ENCODE measurements at regions not wholly inside any gene's neighbourhood (a gene's known extent, or its start where the extent isn't known, plus 50 kb on each side); places are given as distances from the start of the nearest gene placed in this dataset. TPM values are rescaled to one million over a fixed set of nuclear protein-coding genes. Genes with fewer than 3 reads are reported as not detected.

DNA sequence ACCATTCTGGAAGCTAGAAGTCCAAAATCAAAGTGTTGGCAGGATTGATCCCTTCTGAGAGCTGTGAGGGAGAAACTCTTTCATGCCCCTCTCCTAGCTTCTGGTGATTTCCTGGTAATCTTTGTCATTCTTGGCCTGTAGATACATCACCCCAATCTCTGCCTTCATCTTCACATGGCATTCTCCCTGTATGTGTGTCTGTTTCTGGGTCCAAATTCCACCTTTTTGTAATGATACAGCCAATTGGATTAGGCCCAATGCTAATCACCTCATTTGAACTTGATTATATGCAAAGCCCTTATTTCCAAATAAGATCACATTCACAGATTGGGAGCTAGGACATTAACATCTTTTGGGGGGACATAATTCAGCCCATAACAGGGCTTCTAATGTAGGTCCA lies 76.9 kb upstream of the MBIP start:
- no peaks in the 10 kb centered on the region for H3K36me3 ChIP-seq (ENCODE audit: insufficient read depth)
- no peaks in the 10 kb centered on the region for H3K4me1 ChIP-seq (ENCODE audit: insufficient read depth)
- no peak for DNase-seq (ENCODE audit: extremely low spot score)
- H3K4me3 ChIP-seq (ENCODE audit: low read depth, low read length): no peak overlapping the region
- no peak overlapping the region for H3K27ac ChIP-seq (ENCODE audit: low read depth)

DNA sequence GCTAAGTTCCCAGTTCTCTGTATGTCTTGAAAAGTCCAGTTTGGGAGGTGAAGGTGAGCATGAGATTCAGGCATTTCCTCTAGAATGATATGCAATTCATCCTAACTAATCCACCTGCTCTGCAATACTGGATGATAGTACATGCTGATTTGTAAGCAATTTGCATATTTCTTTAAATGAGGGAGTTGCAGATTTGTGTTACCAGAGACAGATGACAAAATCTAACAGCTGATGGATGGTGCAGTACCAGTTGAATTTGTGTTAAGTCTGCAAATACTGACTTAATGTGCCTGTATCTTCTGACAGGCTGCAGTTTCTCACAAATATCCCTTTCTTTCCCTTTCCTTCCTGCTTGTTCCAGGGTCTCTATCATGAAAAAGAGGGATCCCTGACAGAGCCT lies 76.4 kb upstream of the MBIP start:
- Histone ChIP-seq H3K36me3 (ENCODE audit: insufficient read depth) (no peaks in the 10 kb centered on the region), H3K4me3 (ENCODE audit: low read depth, low read length) (no peak overlapping the region), H3K27ac (ENCODE audit: low read depth) (no peak overlapping the region), H3K4me1 (ENCODE audit: insufficient read depth) (no peaks in the 10 kb centered on the region)
- DNase-seq (ENCODE audit: extremely low spot score): no peak

DNA sequence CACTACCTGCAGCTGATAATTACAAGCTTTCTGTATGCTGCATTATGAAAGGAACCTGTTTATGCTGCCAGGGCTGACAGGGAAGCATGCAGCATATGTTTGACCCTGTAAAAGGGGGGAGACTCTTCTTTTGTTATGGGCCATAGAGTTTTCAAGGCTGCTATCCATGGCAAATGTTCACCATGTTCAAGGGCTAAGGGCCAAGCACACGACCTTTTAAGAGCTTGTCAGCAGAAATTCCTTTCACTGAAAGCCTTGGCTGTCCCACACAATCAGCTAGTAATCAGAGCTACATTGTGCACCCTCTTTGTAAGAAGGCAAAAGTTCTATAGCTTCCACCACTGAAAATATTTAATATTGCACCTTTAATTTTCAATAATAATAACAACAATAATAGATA lies 74.2 kb upstream of the MBIP start:
- 13% methylated on average over 1 of the region's 1 CpG for WGBS
- Histone ChIP-seq H3K36me3 (ENCODE audit: insufficient read depth) (no peaks in the 10 kb centered on the region), H3K4me1 (ENCODE audit: insufficient read depth) (no peaks in the 10 kb centered on the region), H3K27ac (ENCODE audit: low read depth) (no peak overlapping the region), H3K4me3 (ENCODE audit: low read depth, low read length) (no peak overlapping the region)
- DNase-seq (ENCODE audit: extremely low spot score): no peak

DNA sequence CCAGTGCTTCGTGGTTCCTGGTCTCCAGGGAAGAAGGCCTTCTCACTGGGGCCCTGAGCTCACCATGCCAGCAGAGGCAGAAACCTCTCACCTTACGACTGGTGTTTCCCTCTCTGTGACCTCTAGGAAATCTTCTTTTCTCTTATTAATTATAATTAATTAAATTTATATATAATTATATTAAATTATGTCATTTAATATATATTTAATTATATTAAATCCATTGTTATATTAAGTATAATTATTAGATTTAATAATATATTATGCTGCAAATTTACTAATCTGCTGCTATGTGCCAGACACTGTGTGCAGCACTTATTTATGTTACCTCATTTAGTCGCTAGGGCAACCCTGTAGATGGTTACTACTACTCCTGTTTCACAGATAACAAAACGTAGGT lies 70.3 kb upstream of the MBIP start:
- Histone ChIP-seq H3K4me1 (ENCODE audit: insufficient read depth) (no peaks in the 10 kb centered on the region), H3K4me3 (ENCODE audit: low read depth, low read length) (no peak overlapping the region), H3K27ac (ENCODE audit: low read depth) (no peak overlapping the region), H3K36me3 (ENCODE audit: insufficient read depth) (no peaks in the 10 kb centered on the region)
- WGBS: 61% methylated on average over 4 of the region's 4 CpGs
- no peak for DNase-seq (ENCODE audit: extremely low spot score)

DNA sequence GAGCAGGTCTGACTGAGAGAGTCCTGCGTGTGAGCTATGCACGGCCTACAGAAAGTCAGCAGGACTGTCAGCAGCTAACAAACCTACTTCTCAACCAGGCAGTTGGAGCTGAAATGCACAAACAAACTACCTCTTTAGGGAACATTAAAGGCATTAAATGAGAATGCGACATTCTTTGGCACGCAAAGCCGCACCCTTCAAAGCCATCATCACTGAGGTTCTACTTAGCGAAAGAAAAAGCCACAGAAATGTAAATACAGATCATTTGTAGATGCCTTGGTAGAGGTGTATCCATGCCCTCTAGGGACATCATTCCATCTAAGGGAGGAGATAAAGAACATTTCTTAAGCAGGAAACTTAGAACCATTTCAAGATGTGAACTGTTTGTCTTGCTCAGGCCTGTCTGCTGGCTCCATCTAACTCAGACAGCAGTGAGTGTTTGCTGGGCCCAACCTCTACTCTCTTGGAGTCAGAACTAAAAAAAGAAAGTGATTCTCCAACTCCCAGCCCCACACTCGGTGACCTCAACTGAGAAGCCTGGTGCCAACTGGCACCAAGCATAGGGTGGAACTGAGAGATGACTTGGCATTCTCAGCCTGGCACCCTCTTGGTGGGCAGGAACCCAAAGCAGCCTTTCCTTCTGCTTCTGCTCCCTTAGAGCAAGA lies 63.5 kb upstream of the MBIP start:
- Histone ChIP-seq H3K36me3 (ENCODE audit: insufficient read depth) (no peaks in the 10 kb centered on the region), H3K27ac (ENCODE audit: low read depth) (no peak overlapping the region), H3K4me1 (ENCODE audit: insufficient read depth) (no peaks in the 10 kb centered on the region), H3K4me3 (ENCODE audit: low read depth, low read length) (no peak overlapping the region)
- DNase-seq (ENCODE audit: extremely low spot score): no peak
- WGBS: 83% methylated on average over 7 of the region's 7 CpGs

GRCh38 chr14:36373982-36374673 lies 53.7 kb upstream of the MBIP start:
- no peak overlapping the region for H3K4me3 ChIP-seq (ENCODE audit: low read depth, low read length)

More at GRCh38 chr14:36373982-36374673, 53.7 kb upstream of the MBIP start:
- no peaks in the 10 kb centered on the region for H3K36me3 ChIP-seq (ENCODE audit: insufficient read depth)
- H3K27ac ChIP-seq (ENCODE audit: low read depth): no peak overlapping the region
- 25% methylated on average over 4 of the region's 4 CpGs for WGBS
- peak; percentile 11 for DNase-seq (ENCODE audit: extremely low spot score)
- no peaks in the 10 kb centered on the region for H3K4me1 ChIP-seq (ENCODE audit: insufficient read depth)

Small RNA genes lying in the stretch of these regions (small RNA-seq; reads per million reads assigned to genes)
- not detected for gene RNU7-93P

All from urinary bladder (tissue), 4 donors.